Hematopoietic multipotent progenitor cell (in vitro differentiated cells): ENCODE measurements at regions not wholly inside any gene's neighbourhood (a gene's known extent, or its start where the extent isn't known, plus 50 kb on each side); places are given as distances from the start of the nearest gene placed in this dataset.
"Not testable (repeated sequence)": the region's sequence is repeated elsewhere in the genome, so short reads cannot be mapped to it uniquely, and the experiment has no call there.

Experiments used
- DNase-seq, 3 donors: peaks; one replicate each; pipeline ENCODE4 v3.0.0-alpha.2; 2011 to 2015; ENCODE audit warnings: low read depth in 2 of 3, low spot score in 2 of 3

- DNase-seq, result no peak
These were observed 410.7 kb downstream of the ACTR3B start for GRCh38 chr7:153170287-153170686.

GRCh38 chr7:153185936-153186335 is 426.4 kb downstream of the ACTR3B start:
- DNase-seq, result no peak

GRCh38 chr7:153188161-153188560 is 428.6 kb downstream of the ACTR3B start:
- DNase-seq, result no peak

GRCh38 chr7:153188630-153189029 is 429.1 kb downstream of the ACTR3B start:
- no peak for DNase-seq

GRCh38 chr7:153190452-153190851 is 430.9 kb downstream of the ACTR3B start:
- no peak for DNase-seq

- DNase-seq, result no peak
These were observed 431.4 kb downstream of the ACTR3B start for GRCh38 chr7:153190986-153191385.

GRCh38 chr7:153193144-153193595 is 433.6 kb downstream of the ACTR3B start:
- DNase-seq, result peak in 1 of 3 donors; percentile 2

GRCh38 chr7:153217032-153217431 is 457.5 kb downstream of the ACTR3B start:
- no peak for DNase-seq

GRCh38 chr7:153224890-153225289 is 465.3 kb downstream of the ACTR3B start:
- DNase-seq, result no peak

- DNase-seq, result not testable (repeated sequence)
These were observed 485.6 kb downstream of the ACTR3B start for GRCh38 chr7:153245136-153245535.

GRCh38 chr7:153245809-153246208 is 486.3 kb downstream of the ACTR3B start:
- DNase-seq, result no peak

- DNase-seq, result no peak
These were observed 488.4 kb downstream of the ACTR3B start for GRCh38 chr7:153247926-153248325.

- DNase-seq, result no peak
These were observed 499.1 kb downstream of the ACTR3B start for GRCh38 chr7:153258686-153259085.

GRCh38 chr7:153276394-153276793 is 516.8 kb downstream of the ACTR3B start:
- no peak for DNase-seq

- no peak for DNase-seq
These were observed 527.2 kb downstream of the ACTR3B start for GRCh38 chr7:153286763-153287162.

- no peak for DNase-seq
These were observed 530.5 kb downstream of the ACTR3B start for GRCh38 chr7:153290066-153290465.

GRCh38 chr7:153297141-153297540 is 537.6 kb downstream of the ACTR3B start:
- DNase-seq, result no peak

GRCh38 chr7:153301936-153302335 is 542.4 kb downstream of the ACTR3B start:
- no peak for DNase-seq

- no peak for DNase-seq
These were observed 560.5 kb downstream of the ACTR3B start for GRCh38 chr7:153320005-153320404.

GRCh38 chr7:153320681-153321080 is 561.1 kb downstream of the ACTR3B start:
- no peak for DNase-seq

- no peak for DNase-seq
These were observed 563.4 kb downstream of the ACTR3B start for GRCh38 chr7:153322991-153323390.

GRCh38 chr7:153324094-153324493 is 564.5 kb downstream of the ACTR3B start:
- DNase-seq, result no peak

GRCh38 chr7:153327683-153328082 is 568.1 kb downstream of the ACTR3B start:
- no peak for DNase-seq
